RWPE2 (cell line): ENCODE measurements at regions not wholly inside any gene's neighbourhood (a gene's known extent, or its start where the extent isn't known, plus 50 kb on each side); places are given as distances from the start of the nearest gene placed in this dataset.

ENCODE experiments used
- ATAC-seq: fragments of 200-7000 bp; cut with Tn5 transposase; 3 replicates; pipeline ENCODE4 v1.9.1; 2021; ENCODE audit warnings: low read depth
- DNase-seq: peaks from one replicate; pipeline ENCODE4 v3.0.0-alpha.2; 2020; ENCODE audit warnings: low spot score
- H3K27ac ChIP-seq: fragments of 450-650 bp; 2 replicates; pipeline ENCODE4 v1.5.1; 2017; ENCODE audit warnings: mild to moderate bottlenecking; ENCODE audit not compliant: poor library complexity, severe bottlenecking
- H3K27me3 ChIP-seq: fragments of 250-450 bp; sonication (Bioruptor Pico); 2 replicates; pipeline ENCODE4 v1.5.1; 2021; ENCODE audit warnings: mild to moderate bottlenecking, moderate library complexity; ENCODE audit not compliant: insufficient read depth, poor library complexity, severe bottlenecking
- H3K36me3 ChIP-seq: fragments of 250-450 bp; sonication (Bioruptor Pico); 2 replicates; pipeline ENCODE4 v1.5.1; 2020; ENCODE audit warnings: low read depth, mild to moderate bottlenecking, moderate library complexity
- H3K4me1 ChIP-seq: fragments of 250-450 bp; sonication (Bioruptor Pico); 2 replicates; pipeline ENCODE4 v1.5.1; 2021; ENCODE audit warnings: mild to moderate bottlenecking, moderate library complexity; ENCODE audit not compliant: insufficient read depth, poor library complexity, severe bottlenecking
- H3K4me3 ChIP-seq: fragments of 250-450 bp; sonication (Bioruptor Pico); 2 replicates; pipeline ENCODE4 v1.5.1; 2021; ENCODE audit warnings: mild to moderate bottlenecking, moderate library complexity; ENCODE audit not compliant: severe bottlenecking
- H3K9me3 ChIP-seq: fragments of 250-450 bp; sonication (Bioruptor Pico); 2 replicates; pipeline ENCODE4 v1.5.1; 2021; ENCODE audit warnings: mild to moderate bottlenecking, moderate library complexity; ENCODE audit not compliant: severe bottlenecking
- TF ChIP-seq, protein P1 (sequence below): fragments of 450-650 bp; IDR thresholded peaks from one replicate; pipeline ENCODE4 v1.5.1; 2017; ENCODE audit warnings: mild to moderate bottlenecking, moderate library complexity; ENCODE audit not compliant: poor library complexity, severe bottlenecking

DNA sequence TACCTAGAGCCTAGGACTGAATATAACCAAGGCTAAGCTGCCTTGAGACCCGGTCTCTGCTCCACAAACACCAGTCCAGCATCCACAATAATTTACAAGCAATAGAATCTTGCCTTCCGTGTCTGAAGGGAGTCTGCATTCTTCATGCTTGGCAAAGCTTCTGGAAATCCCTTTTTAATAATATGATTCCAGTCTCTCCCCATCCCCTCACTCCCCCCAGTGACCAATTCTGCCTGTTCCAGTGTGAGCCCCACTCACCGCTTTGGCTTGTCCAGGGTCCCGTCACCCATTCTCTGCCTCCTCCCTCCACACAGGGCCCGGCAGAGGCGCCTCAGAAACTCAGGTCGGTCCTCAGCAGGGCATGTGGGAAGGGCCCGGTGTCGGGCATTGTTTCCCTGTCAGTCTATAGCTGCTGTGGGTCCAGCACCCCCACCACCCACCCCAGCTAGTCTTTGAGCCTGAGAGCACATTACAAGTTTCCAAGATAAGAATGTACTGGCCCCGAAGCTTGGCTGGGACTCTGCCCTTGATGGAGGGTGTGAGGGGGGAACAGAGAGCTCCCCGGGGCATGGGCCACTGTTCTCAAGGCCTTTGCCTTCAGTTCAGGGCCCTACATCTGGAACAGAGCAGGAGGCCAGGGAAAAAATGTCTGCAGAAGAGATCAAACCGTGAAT is 129.7 kb upstream of the MYCN start:
- Histone ChIP-seq H3K27ac (no peak overlapping the region), H3K27me3 (no peaks in the 10 kb centered on the region), H3K9me3 (no peaks in the 10 kb centered on the region), H3K4me1 (no peaks in the 10 kb centered on the region), H3K4me3 (no peak overlapping the region), H3K36me3 (no peaks in the 10 kb centered on the region)
- ATAC-seq (no peak), DNase-seq (no peak)
- TF ChIP-seq, protein P1, sequence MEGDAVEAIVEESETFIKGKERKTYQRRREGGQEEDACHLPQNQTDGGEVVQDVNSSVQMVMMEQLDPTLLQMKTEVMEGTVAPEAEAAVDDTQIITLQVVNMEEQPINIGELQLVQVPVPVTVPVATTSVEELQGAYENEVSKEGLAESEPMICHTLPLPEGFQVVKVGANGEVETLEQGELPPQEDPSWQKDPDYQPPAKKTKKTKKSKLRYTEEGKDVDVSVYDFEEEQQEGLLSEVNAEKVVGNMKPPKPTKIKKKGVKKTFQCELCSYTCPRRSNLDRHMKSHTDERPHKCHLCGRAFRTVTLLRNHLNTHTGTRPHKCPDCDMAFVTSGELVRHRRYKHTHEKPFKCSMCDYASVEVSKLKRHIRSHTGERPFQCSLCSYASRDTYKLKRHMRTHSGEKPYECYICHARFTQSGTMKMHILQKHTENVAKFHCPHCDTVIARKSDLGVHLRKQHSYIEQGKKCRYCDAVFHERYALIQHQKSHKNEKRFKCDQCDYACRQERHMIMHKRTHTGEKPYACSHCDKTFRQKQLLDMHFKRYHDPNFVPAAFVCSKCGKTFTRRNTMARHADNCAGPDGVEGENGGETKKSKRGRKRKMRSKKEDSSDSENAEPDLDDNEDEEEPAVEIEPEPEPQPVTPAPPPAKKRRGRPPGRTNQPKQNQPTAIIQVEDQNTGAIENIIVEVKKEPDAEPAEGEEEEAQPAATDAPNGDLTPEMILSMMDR = no peak

DNA sequence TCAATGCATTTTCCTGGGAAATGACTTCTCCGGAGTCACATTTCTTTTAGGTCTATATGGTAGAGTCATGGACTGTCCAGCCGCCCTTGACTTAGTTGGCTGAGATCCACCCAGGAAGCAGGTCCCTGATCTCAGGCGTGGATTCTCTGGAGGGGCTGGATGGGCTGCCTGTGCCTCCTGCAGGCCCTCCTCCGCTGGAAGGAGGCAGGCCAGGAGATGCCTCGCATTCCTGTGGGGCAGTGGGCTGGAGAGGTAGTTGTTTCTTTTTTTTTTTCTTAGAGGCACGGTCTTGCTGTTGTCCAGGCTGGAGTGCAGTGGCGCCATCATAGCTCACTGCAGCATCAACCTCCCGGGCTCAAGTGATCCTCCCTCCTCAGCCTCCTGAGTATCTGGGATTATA is 129.0 kb upstream of the MYCN start:
- TF ChIP-seq, protein P1 = no peak
- no peaks in the 10 kb centered on the region for H3K4me1 ChIP-seq

DNA sequence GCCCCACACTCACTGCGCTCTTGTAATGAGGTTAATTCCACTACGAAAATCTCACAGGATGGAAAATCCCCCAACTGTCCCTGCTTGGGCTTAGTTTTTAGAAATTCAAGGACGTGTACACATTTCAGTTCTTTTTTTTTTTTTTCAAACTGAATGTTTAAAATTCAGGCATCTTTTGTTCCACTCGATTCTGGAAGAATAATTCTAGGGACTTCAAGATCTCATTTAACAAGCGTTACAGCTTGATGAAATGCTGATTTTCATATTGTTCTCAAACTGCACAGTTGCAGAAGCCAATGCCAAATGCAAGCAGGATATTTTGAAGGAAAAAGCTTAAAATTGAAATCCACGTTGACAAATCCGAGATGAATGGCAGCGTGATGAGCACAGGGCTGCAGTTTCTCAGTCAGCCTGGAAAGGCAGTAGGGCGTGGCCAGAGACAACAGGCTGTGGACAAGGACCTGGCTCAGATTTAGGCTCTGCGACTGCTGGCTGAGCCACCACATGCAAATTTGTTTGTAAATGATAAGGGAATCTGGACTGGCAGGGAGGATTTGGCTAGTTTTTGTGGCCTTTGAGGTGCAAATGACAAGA is 128.1 kb upstream of the MYCN start:
- TF ChIP-seq, protein P1 = no peak
- Histone ChIP-seq H3K27ac (no peak overlapping the region), H3K27me3 (no peaks in the 10 kb centered on the region), H3K9me3 (no peaks in the 10 kb centered on the region), H3K4me3 (no peak overlapping the region), H3K36me3 (no peaks in the 10 kb centered on the region), H3K4me1 (no peaks in the 10 kb centered on the region)
- DNase-seq (no peak), ATAC-seq (no peak)

More for the DNA sequence above, 129.0 kb upstream of the MYCN start:
- Histone ChIP-seq H3K4me3 (no peak overlapping the region), H3K27ac (no peak overlapping the region), H3K27me3 (no peaks in the 10 kb centered on the region), H3K36me3 (no peaks in the 10 kb centered on the region), H3K9me3 (no peaks in the 10 kb centered on the region)
- ATAC-seq (no peak), DNase-seq (no peak)

DNA sequence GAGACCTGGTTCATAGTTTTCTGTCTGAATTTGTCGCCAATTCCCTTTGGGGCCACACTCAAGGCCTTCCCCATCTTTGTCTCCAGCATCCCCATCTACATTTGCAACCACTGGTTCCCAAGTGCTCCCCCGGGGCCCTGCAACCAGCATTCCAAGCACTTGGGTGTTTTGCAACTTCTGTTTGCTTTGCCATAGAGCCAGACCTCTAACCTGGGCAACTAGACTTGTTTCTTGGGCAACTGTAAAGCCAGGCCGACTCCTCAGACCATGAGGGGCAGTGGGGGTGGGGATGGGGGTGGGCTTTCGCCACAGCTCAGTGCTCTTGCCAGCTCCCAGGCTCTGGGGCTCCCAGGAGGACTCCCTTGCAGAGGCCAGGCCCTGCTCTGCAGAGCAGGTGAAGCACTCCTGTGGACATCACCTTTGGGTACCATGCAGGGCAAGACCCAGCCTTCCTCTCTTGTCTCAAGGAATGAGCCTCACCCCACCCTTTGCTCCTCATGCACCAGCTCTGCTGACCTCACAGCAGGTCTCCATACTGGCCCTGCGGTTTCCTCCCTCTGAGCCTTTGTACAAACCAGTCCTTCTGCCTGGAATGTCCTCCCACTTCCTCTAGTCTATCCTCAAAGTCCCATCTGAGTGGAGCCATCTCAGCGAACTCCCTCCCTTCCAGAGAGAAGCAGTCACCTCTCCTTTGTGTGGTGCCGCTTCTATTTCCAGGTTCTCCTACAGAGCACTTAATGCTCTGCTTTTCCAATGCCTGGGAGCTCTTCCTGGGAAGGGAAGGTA is 126.7 kb upstream of the MYCN start:
- Histone ChIP-seq H3K27me3 (no peaks in the 10 kb centered on the region), H3K4me1 (no peaks in the 10 kb centered on the region), H3K36me3 (no peaks in the 10 kb centered on the region), H3K27ac (no peak overlapping the region), H3K9me3 (no peaks in the 10 kb centered on the region), H3K4me3 (no peak overlapping the region)
- TF ChIP-seq, protein P1 = no peak
- DNase-seq (no peak), ATAC-seq (no peak)

DNA sequence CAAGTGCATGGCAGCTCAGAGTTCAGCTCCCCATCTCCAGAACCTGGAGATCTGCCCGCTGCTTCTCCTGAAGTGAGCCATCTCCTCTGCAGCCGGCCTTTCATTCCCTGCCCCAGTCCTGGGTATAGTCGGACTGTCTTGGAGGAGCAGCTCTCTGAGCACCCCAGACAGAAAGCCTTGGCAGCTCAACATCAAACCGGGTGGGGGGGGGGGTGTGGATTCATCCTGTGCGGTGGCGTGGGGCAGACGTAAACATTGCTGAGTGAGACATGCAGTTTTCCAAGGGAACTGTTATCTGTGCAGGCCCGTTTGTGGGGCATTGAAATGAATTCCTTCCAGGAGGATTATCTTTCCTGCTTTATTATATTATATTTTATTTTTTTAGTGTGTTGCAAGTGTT is 125.9 kb upstream of the MYCN start:
- Histone ChIP-seq H3K27me3 (no peaks in the 10 kb centered on the region), H3K36me3 (no peaks in the 10 kb centered on the region), H3K27ac (no peak overlapping the region), H3K4me3 (no peak overlapping the region), H3K9me3 (no peaks in the 10 kb centered on the region), H3K4me1 (no peaks in the 10 kb centered on the region)
- TF ChIP-seq, protein P1 = no peak
- DNase-seq (no peak), ATAC-seq (no peak)
